ELR (cell line): ENCODE measurements at regions not wholly inside any gene's neighbourhood (a gene's known extent, or its start where the extent isn't known, plus 50 kb on each side); places are given as distances from the start of the nearest gene placed in this dataset.
"Not testable (repeated sequence)": the region's sequence is repeated elsewhere in the genome, so short reads cannot be mapped to it uniquely, and the experiment has no call there.

Experiments used
- DNase-seq: peaks from one replicate; pipeline ENCODE4 v3.0.0-alpha.2; 2015; ENCODE audit warnings: low read depth

- peak; percentile 72 for DNase-seq
Observed at GRCh38 chr2:11995456-11995855, 249.0 kb downstream of the LPIN1 start.

GRCh38 chr2:11996618-11997017 lies 250.2 kb downstream of the LPIN1 start:
- DNase-seq, result peak; percentile 82

- no peak for DNase-seq
Observed at GRCh38 chr2:11997142-11997541, 250.7 kb downstream of the LPIN1 start.

GRCh38 chr2:11998218-11998617 lies 251.8 kb downstream of the LPIN1 start:
- peak; percentile 81 for DNase-seq

GRCh38 chr2:11998626-11999378 lies 252.4 kb downstream of the LPIN1 start:
- peak; percentile 41 for DNase-seq

- DNase-seq, result no peak
Observed at GRCh38 chr2:12001621-12002020, 255.2 kb downstream of the LPIN1 start.

GRCh38 chr2:12002215-12002614 lies 255.8 kb downstream of the LPIN1 start:
- no peak for DNase-seq

- DNase-seq, result no peak
Observed at GRCh38 chr2:12004713-12005112, 258.3 kb downstream of the LPIN1 start.

- no peak for DNase-seq
Observed at GRCh38 chr2:12005886-12006681, 259.7 kb downstream of the LPIN1 start.

- DNase-seq, result peak; percentile 51
Observed at GRCh38 chr2:12006850-12007249, 260.4 kb downstream of the LPIN1 start.

GRCh38 chr2:12007282-12007681 lies 260.9 kb downstream of the LPIN1 start:
- no peak for DNase-seq

- peak; percentile 78 for DNase-seq
Observed at GRCh38 chr2:12008425-12009061, 262.1 kb downstream of the LPIN1 start.

GRCh38 chr2:12009323-12009905 lies 263.0 kb downstream of the LPIN1 start:
- no peak for DNase-seq

- no peak for DNase-seq
Observed at GRCh38 chr2:12010059-12010458, 263.6 kb downstream of the LPIN1 start.

GRCh38 chr2:12010779-12011178 lies 264.3 kb downstream of the LPIN1 start:
- no peak for DNase-seq

GRCh38 chr2:12014088-12014960 lies 267.9 kb downstream of the LPIN1 start:
- peak; percentile 35 for DNase-seq

GRCh38 chr2:12017499-12018157 lies 271.2 kb downstream of the LPIN1 start:
- DNase-seq, result no peak

GRCh38 chr2:12018726-12019125 lies 272.3 kb downstream of the LPIN1 start:
- not testable (repeated sequence) for DNase-seq

GRCh38 chr2:12020833-12021469 lies 274.5 kb downstream of the LPIN1 start:
- no peak for DNase-seq

- DNase-seq, result peak; percentile 73
Observed at GRCh38 chr2:12024197-12024907, 277.9 kb downstream of the LPIN1 start.
